ENCODE measurements at regions not wholly inside any gene's neighbourhood (a gene's known extent, or its start where the extent isn't known, plus 50 kb on each side); places are given as distances from the start of the nearest gene placed in this dataset.

DNA sequence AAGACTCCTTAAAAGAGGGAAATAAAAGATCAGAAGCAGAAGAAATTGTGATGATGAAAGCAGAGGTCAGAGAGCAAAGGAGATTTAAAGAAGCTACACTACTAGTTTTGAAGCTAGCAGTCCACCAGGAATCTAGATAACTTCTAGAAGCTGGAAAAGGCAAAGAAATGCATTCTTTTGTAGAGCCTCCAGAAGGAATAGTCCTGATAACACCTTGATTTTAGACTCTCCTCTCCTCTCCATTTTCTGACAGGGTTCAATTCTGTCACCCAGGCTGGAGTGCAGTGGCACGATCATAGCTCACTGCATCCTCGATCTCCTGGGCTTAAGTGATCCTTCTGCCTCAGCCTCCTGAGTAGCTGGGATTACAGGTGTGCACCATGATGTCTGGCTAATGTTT, 1187.3 kb upstream of the CNTN5 start:
- ATAC-seq (no peak), DNase-seq (no peak)
- Histone ChIP-seq H3K27me3 (ENCODE audit: low read depth) (no peaks in the 10 kb centered on the region), H3K36me3 (no peaks in the 10 kb centered on the region), H3K4me1 (no peaks in the 10 kb centered on the region), H3K9me3 (no peaks in the 10 kb centered on the region), H3K4me3 (no peak overlapping the region), H3K27ac (no peak overlapping the region)
- intact Hi-C loops (cut with DNase I) = no loop called here
- TF ChIP-seq, protein P1, sequence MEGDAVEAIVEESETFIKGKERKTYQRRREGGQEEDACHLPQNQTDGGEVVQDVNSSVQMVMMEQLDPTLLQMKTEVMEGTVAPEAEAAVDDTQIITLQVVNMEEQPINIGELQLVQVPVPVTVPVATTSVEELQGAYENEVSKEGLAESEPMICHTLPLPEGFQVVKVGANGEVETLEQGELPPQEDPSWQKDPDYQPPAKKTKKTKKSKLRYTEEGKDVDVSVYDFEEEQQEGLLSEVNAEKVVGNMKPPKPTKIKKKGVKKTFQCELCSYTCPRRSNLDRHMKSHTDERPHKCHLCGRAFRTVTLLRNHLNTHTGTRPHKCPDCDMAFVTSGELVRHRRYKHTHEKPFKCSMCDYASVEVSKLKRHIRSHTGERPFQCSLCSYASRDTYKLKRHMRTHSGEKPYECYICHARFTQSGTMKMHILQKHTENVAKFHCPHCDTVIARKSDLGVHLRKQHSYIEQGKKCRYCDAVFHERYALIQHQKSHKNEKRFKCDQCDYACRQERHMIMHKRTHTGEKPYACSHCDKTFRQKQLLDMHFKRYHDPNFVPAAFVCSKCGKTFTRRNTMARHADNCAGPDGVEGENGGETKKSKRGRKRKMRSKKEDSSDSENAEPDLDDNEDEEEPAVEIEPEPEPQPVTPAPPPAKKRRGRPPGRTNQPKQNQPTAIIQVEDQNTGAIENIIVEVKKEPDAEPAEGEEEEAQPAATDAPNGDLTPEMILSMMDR (IDR thresholded peaks at IDR 0.05) = no peak

DNA sequence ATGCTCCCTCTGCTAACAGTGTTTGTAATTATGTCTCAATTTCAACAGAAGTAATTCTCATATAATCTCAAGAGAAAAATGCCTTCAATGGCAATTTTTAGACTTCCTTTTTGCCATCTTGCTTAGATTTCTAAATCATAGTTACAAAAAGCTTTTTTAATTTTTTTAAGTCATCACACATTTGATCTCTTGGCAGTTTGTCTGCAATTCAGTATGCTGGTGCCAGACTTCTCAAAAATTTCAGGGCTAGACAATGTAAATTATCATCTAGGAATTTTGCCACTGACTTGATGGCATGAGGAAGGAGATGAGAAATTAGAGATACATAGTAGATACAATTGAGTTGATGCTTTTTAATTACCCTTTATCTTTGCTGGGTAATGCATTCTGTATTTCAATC, 1176.7 kb upstream of the CNTN5 start:
- H3K9me3 ChIP-seq = no peaks in the 10 kb centered on the region
- intact Hi-C loops (cut with DNase I) = no loop called here
- no peaks in the 10 kb centered on the region for H3K36me3 ChIP-seq
- TF ChIP-seq, protein P1 (IDR thresholded peaks at IDR 0.05) = no peak
- no peak overlapping the region for H3K4me3 ChIP-seq
- no peak overlapping the region for H3K27ac ChIP-seq
- H3K4me1 ChIP-seq = no peaks in the 10 kb centered on the region
- H3K27me3 ChIP-seq (ENCODE audit: low read depth) = no peaks in the 10 kb centered on the region
- DNase-seq (no peak), ATAC-seq (no peak)

DNA sequence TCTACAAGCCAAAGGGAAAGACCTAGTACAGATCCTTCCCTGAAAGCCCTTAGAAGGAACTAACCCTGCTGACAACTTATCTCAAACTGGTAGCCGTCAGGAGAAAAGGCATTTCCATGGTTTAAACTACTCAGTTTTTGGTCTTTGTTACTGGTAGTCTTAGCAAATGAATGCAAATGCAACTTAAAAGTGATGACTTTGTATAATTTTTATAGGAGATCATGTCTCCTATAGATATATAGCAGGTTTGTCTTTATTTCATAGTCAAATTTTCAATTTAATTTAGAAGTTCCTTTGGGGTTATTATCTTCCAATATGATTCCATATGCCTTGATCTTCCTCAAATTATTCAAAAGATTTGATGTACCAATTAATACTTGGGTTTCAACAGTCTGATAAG, 1173.0 kb upstream of the CNTN5 start:
- H3K4me3 ChIP-seq = no peak overlapping the region
- no peaks in the 10 kb centered on the region for H3K27me3 ChIP-seq (ENCODE audit: low read depth)
- no peaks in the 10 kb centered on the region for H3K9me3 ChIP-seq
- no peaks in the 10 kb centered on the region for H3K36me3 ChIP-seq
- TF ChIP-seq, protein P1 (IDR thresholded peaks at IDR 0.05) = no peak
- ATAC-seq = no peak
- H3K27ac ChIP-seq = no peak overlapping the region
- intact Hi-C loops (cut with DNase I) = no loop called here
- DNase-seq = no peak
- no peaks in the 10 kb centered on the region for H3K4me1 ChIP-seq

DNA sequence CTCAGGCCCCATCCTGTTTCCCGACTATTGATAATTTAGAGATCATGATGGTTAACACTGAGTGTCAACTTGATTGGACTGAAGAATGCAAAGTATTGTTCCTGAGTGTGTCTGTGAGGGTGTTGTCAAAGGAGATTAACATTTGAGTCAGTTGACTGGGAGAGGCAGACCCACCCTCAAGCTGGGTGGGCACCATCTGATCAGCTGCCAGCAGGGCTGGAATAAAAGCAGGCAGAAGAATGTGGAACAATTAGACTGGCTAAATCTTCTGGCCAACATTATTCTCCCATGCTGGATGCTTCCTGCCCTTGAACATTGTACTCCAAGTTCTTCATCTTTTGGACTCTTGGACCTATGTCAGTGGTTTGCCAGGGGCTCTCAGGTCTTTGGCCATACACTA, 1170.0 kb upstream of the CNTN5 start:
- TF ChIP-seq, protein P1 (IDR thresholded peaks at IDR 0.05) = no peak
- no peak overlapping the region for H3K27ac ChIP-seq
- H3K27me3 ChIP-seq (ENCODE audit: low read depth) = no peaks in the 10 kb centered on the region
- intact Hi-C loops (cut with DNase I) = no loop called here
- no peaks in the 10 kb centered on the region for H3K9me3 ChIP-seq
- ATAC-seq (no peak), DNase-seq (no peak)
- H3K4me1 ChIP-seq = no peaks in the 10 kb centered on the region
- no peaks in the 10 kb centered on the region for H3K36me3 ChIP-seq
- H3K4me3 ChIP-seq = no peak overlapping the region

DNA sequence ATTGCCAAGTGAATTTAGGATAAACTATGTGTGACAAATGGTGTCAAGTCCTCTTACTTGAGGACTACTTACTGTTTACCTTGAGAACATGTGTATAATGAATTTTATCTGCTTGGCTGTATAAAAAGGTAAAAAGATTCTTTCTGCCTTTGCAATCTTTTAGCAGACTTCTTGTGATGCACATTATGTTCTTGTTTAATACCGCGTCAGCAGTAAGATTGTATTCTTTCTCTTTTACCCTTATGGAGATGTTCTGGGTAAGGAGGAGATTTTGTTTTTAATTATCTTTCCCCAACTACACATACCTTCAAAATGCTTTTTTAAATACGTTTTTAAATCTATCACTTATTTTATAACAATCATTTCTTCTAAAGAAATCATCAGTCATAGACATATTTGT, 1166.4 kb upstream of the CNTN5 start:
- no peaks in the 10 kb centered on the region for H3K4me1 ChIP-seq
- intact Hi-C loops (cut with DNase I) = no loop called here
- H3K27me3 ChIP-seq (ENCODE audit: low read depth) = no peaks in the 10 kb centered on the region
- TF ChIP-seq, protein P1 (IDR thresholded peaks at IDR 0.05) = no peak
- H3K9me3 ChIP-seq = no peaks in the 10 kb centered on the region
- H3K36me3 ChIP-seq = no peaks in the 10 kb centered on the region
- no peak overlapping the region for H3K4me3 ChIP-seq
- ATAC-seq (no peak), DNase-seq (no peak)
- no peak overlapping the region for H3K27ac ChIP-seq

DNA sequence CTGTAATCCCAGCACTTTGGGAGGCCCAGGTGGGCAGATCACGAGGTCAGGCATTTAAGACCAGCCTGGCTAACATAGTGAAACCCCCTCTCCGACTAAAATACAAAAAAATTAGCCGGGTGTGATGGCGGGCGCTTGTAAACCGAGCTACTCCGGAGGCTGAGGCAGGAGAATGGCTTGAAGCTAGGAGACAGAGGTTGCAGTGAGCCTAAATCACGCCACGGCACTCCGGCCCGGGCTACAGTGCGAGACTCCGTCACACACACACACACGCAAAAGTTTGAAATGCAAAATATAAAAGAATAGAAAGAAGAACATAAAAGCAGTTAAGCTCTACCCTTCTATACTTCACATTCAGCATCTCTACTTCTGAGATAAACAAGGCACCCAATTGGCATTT, 1165.9 kb upstream of the CNTN5 start:
- Histone ChIP-seq H3K27ac (no peak overlapping the region), H3K36me3 (no peaks in the 10 kb centered on the region), H3K9me3 (no peaks in the 10 kb centered on the region), H3K4me1 (no peaks in the 10 kb centered on the region), H3K27me3 (ENCODE audit: low read depth) (no peaks in the 10 kb centered on the region), H3K4me3 (no peak overlapping the region)
- intact Hi-C loops (cut with DNase I) = no loop called here
- ATAC-seq (no peak), DNase-seq (no peak)
- TF ChIP-seq, protein P1 (IDR thresholded peaks at IDR 0.05) = no peak
